Stimulated activated CD8-positive, alpha-beta memory T cell treated with anti-CD3 and anti-CD28 coated beads, Interleukin-7, amount 100 ng/mL, for 1 hour (primary cell): ENCODE measurements at regions not wholly inside any gene's neighbourhood (a gene's known extent, or its start where the extent isn't known, plus 50 kb on each side); places are given as distances from the start of the nearest gene placed in this dataset.

Experiments
- DNase-seq, 2 donors: peaks; one replicate each; pipeline ENCODE4 v3.0.0-alpha.2; 2020; ENCODE audit warnings: low read depth in 2 of 2

DNA sequence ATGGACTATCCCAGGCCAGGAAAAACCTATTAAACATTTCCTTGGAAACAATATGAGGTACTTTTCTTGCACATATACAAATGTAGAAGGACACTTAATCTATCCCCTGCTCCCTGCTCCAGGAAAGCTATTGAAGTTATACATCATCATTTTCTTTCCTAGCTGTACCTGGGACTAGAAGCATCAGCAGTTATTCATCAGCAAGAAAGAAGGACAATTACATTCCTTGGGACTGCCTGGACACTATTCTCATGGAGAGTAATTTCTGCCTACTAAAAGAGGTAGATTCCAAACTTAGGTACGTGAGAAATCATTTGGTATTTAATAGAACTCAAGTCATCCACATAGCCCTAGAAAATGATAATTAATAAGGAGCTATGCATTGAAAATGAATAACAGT, 51.0 kb upstream of the PICALM start:
- no peak for DNase-seq

DNA sequence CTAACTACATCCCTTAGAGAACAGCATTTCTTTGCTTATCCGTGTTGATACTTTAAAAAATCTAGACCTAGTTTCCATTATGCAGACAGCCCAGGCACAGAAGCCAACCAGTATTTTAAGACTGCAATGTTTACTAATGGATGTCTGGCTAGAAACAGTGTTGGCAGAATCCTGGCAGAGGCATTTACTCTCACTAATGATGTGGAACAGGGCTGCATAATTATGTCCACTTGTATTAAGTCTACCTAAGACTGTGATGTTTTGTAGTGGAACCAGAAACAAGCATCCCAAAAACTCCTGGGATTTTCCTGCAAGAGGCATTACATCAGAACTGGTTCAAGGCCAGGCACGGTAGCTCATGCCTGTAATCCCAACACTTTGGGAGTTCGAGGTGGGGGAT, 50.2 kb upstream of the PICALM start:
- DNase-seq = no peak
